ENCODE measurements at regions not wholly inside any gene's neighbourhood (a gene's known extent, or its start where the extent isn't known, plus 50 kb on each side); places are given as distances from the start of the nearest gene placed in this dataset.
"Not testable (repeated sequence)": the region's sequence is repeated elsewhere in the genome, so short reads cannot be mapped to it uniquely, and the experiment has no call there.

DNA sequence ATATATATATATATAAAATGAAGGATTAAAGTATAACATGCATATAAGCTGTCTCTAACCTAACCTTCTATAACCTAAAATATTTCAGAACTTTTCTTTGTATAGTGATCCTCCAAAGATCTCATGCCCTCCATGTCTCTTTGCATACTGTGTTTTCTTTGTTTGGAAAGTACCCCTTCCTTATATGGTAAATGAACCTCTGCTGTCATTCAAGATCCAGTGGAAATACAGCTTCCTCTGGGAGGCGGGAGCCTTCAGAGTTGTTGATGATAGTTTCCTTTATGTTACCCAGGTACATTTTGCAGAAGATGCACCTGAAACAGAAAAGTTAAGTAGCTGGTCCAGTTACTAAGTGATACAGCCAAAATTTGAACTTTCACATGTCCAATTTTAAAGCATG, 233.3 kb upstream of the FOXP2 start:
- Histone ChIP-seq H3K9me3 (no peaks in the 10 kb centered on the region), H3K4me3 (no peak overlapping the region), H3K27me3 (no peaks in the 10 kb centered on the region), H3K27ac (no peak overlapping the region), H3K36me3 (replicated peaks in 1 of 2; ENCODE audit: insufficient read depth in 1 of 2, low read depth in 2 of 2) (no peaks in the 10 kb centered on the region), H3K4me1 (no peaks in the 10 kb centered on the region)
- ATAC-seq (no peak), DNase-seq (no peak)
- intact Hi-C loops (cut with DNase I): no loop called here
- WGBS, 2 donors: 79 to 81% methylated on average over 1 of the region's 1 CpG
- no peak for TF ChIP-seq CTCF (IDR thresholded peaks at IDR 0.05)
- TF ChIP-seq POLR2A (IDR thresholded peaks at IDR 0.05): no peak

GRCh38 chr7:114180556-114181266, 233.9 kb upstream of the FOXP2 start:
- Histone ChIP-seq H3K27ac (no peak overlapping the region), H3K27me3 (no peaks in the 10 kb centered on the region), H3K4me3 (no peak overlapping the region), H3K4me1 (no peaks in the 10 kb centered on the region), H3K9me3 (no peaks in the 10 kb centered on the region), H3K36me3 (replicated peaks in 1 of 2; ENCODE audit: insufficient read depth in 1 of 2, low read depth in 2 of 2) (no peaks in the 10 kb centered on the region)
- TF ChIP-seq CTCF (IDR thresholded peaks at IDR 0.05): no peak
- intact Hi-C loops (cut with DNase I): no loop called here
- no peak for DNase-seq
- no peak for ATAC-seq

DNA sequence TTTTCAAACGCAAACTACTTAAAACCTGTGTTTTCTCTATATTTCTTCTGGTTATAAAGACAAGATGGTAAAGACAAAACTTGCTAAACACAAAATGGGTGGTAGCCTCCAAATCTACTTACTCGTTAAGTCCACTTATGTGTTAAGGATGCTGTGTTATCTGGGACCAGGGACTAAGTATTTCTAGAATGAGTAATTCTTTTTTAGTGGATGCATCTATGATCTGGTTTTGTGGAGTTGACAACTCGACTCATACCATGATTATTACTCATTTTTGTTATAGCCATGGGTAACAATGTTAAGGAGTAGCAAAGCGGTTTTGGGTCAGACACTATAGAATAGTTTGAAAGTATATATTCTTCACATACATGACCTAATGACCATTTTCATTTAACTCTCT, 239.5 kb upstream of the FOXP2 start:
- DNase-seq: no peak
- H3K27ac ChIP-seq: no peak overlapping the region
- no peak for ATAC-seq
- peaks cover 6% of the 10 kb centered on the region for H3K4me1 ChIP-seq
- no peak overlapping the region for H3K4me3 ChIP-seq
- H3K27me3 ChIP-seq: no peaks in the 10 kb centered on the region
- intact Hi-C loops (cut with DNase I): no loop called here
- 83 to 92% methylated on average over 4 of the region's 4 CpGs for WGBS, 2 donors
- H3K9me3 ChIP-seq: no peaks in the 10 kb centered on the region
- TF ChIP-seq CTCF (IDR thresholded peaks at IDR 0.05): no peak
- TF ChIP-seq POLR2A (IDR thresholded peaks at IDR 0.05): no peak
- H3K36me3 ChIP-seq (replicated peaks in 1 of 2; ENCODE audit: insufficient read depth in 1 of 2, low read depth in 2 of 2): no peaks in the 10 kb centered on the region

- Histone ChIP-seq H3K27me3 (no peaks in the 10 kb centered on the region), H3K4me1 (peaks cover 6% of the 10 kb centered on the region), H3K9me3 (no peaks in the 10 kb centered on the region), H3K4me3 (no peak overlapping the region), H3K27ac (no peak overlapping the region), H3K36me3 (replicated peaks in 1 of 2; ENCODE audit: insufficient read depth in 1 of 2, low read depth in 2 of 2) (no peaks in the 10 kb centered on the region)
- intact Hi-C loops (cut with DNase I): no loop called here
- no peak for ATAC-seq
- DNase-seq: no peak
- WGBS, 2 donors: 78 to 79% methylated on average over 3 of the region's 3 CpGs
- TF ChIP-seq POLR2A (IDR thresholded peaks at IDR 0.05): no peak
- TF ChIP-seq CTCF (IDR thresholded peaks at IDR 0.05): no peak
Measured at GRCh38 chr7:114173170-114173890, 241.3 kb upstream of the FOXP2 start.

GRCh38 chr7:114169389-114169788, 245.2 kb upstream of the FOXP2 start:
- DNase-seq; H3K4me1 ChIP-seq; ATAC-seq; intact Hi-C loops (cut with DNase I); H3K36me3 ChIP-seq (replicated peaks in 1 of 2; ENCODE audit: insufficient read depth in 1 of 2, low read depth in 2 of 2); H3K27me3 ChIP-seq; H3K9me3 ChIP-seq; H3K4me3 ChIP-seq; H3K27ac ChIP-seq: not testable (repeated sequence)
- WGBS, 2 donors: 82 to 93% methylated on average over 2 of the region's 2 CpGs
